ENCODE measurements at regions not wholly inside any gene's neighbourhood (a gene's known extent, or its start where the extent isn't known, plus 50 kb on each side); places are given as distances from the start of the nearest gene placed in this dataset.

DNA sequence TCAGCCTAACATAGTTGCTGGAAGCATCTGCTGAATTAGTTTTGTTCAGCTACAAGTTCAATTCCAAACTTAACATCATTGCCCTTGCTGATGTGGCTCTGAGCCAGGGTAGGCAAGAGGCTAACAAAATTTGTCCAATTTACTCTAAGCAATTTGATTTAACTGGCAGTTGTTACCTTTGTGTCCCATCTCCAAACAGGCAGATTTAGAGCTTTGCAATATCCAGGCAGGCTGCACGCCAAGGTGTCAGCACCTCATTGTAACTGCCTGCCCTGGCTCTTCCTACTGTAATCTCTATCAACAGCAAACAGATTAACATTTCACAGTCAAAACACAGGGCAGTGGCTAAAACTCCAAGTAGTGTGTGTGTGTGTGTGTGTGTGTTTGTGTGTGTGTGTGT lies 2070.6 kb downstream of the PCDH7 start:
- no peak for TF ChIP-seq POLR2A (IDR thresholded peaks at IDR 0.05)
- TF ChIP-seq, protein P1, sequence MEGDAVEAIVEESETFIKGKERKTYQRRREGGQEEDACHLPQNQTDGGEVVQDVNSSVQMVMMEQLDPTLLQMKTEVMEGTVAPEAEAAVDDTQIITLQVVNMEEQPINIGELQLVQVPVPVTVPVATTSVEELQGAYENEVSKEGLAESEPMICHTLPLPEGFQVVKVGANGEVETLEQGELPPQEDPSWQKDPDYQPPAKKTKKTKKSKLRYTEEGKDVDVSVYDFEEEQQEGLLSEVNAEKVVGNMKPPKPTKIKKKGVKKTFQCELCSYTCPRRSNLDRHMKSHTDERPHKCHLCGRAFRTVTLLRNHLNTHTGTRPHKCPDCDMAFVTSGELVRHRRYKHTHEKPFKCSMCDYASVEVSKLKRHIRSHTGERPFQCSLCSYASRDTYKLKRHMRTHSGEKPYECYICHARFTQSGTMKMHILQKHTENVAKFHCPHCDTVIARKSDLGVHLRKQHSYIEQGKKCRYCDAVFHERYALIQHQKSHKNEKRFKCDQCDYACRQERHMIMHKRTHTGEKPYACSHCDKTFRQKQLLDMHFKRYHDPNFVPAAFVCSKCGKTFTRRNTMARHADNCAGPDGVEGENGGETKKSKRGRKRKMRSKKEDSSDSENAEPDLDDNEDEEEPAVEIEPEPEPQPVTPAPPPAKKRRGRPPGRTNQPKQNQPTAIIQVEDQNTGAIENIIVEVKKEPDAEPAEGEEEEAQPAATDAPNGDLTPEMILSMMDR (IDR thresholded peaks at IDR 0.05), result no peak
